Activated T-cell treated with anti-CD3 and anti-CD28 coated beads, Interleukin-2, amount 50 U/mL, for 72 hours (primary cell): ENCODE measurements at regions not wholly inside any gene's neighbourhood (a gene's known extent, or its start where the extent isn't known, plus 50 kb on each side); places are given as distances from the start of the nearest gene placed in this dataset.
"Not testable (repeated sequence)": the region's sequence is repeated elsewhere in the genome, so short reads cannot be mapped to it uniquely, and the experiment has no call there.

Source experiments
- ATAC-seq, 2 donors: fragments of 150-1000 bp; cut with Tn5 transposase; replicated peaks in 1 of 2; 2 replicates each; pipeline ENCODE4 v1.10.0; 2021; ENCODE audit warnings: moderate library complexity in 2 of 2, mild to moderate bottlenecking in 1 of 2
- DNase-seq, 2 donors: peaks; one replicate each; pipeline ENCODE4 v3.0.0; 2021 to 2022; ENCODE audit warnings: mixed read lengths in 1 of 2
- H3K27ac Mint-ChIP-seq: one replicate; pipeline ENCODE4 v1.8.0; 2022; ENCODE audit warnings: mild to moderate bottlenecking, moderate library complexity, mixed read lengths
- H3K27me3 Mint-ChIP-seq: one replicate; pipeline ENCODE4 v1.8.0; 2022; ENCODE audit warnings: low read depth, mixed read lengths
- H3K36me3 Mint-ChIP-seq, 2 donors: one replicate each; pipeline ENCODE4 v1.8.0; 2022; ENCODE audit warnings: mixed read lengths in 2 of 2, mild to moderate bottlenecking in 1 of 2; ENCODE audit not compliant: insufficient read depth in 2 of 2
- H3K4me1 Mint-ChIP-seq: one replicate; pipeline ENCODE4 v1.8.0; 2022; ENCODE audit warnings: low read depth, mixed read lengths
- H3K4me3 Mint-ChIP-seq, 2 donors: one replicate each; pipeline ENCODE4 v1.8.0; 2022; ENCODE audit warnings: mild to moderate bottlenecking in 2 of 2, mixed read lengths in 2 of 2, moderate library complexity in 2 of 2
- H3K9me3 Mint-ChIP-seq, 2 donors: one replicate each; pipeline ENCODE4 v1.8.0; 2022; ENCODE audit warnings: mixed read lengths in 2 of 2

GRCh38 chr6:164942271-164942670 lies 367.1 kb downstream of the C6orf118 start:
- Mint-ChIP-seq H3K4me1 (no peaks in the 10 kb centered on the region), H3K4me3 (no peak overlapping the region), H3K36me3 (no peaks in the 10 kb centered on the region), H3K9me3 (peaks cover 2 to 8% of the 10 kb centered on the region in 2 donors), H3K27ac (no peak overlapping the region), H3K27me3 (no peaks in the 10 kb centered on the region)
- DNase-seq (no peak), ATAC-seq (no peak)

DNA sequence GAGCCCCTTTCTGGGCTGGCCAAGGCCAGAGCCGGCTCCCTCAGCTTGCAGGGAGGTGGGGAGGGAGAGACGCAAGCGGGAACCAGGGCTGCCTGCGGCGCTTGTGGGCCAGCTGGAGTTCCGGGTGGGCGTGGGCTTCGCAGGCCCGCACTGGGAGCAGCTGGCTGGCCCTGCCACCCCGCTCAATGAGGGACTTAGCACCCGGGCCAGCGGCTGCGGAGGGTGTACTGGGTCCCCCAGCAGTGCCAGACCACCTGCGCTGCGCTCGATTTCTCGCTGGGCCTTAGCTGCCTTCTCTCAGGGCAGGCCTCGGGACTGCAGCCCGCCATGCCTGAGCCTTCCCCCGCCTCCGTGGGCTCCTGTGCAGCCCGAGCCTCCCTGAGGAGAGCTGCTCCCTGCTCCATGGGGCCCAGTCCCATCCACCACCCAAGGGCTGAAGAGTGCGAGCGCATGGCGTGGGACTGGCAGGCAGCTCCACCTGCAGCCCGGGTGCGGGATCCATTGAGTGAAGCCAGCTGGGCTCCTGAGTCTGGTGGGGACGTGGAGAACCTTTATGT lies 376.1 kb downstream of the C6orf118 start:
- H3K4me1 Mint-ChIP-seq, H3K27me3 Mint-ChIP-seq, H3K4me3 Mint-ChIP-seq, H3K27ac Mint-ChIP-seq, ATAC-seq, H3K9me3 Mint-ChIP-seq, DNase-seq, H3K36me3 Mint-ChIP-seq: not testable (repeated sequence)

GRCh38 chr6:164929408-164929977 lies 379.9 kb downstream of the C6orf118 start:
- no peak for DNase-seq
- H3K27me3 Mint-ChIP-seq: no peaks in the 10 kb centered on the region
- no peaks in the 10 kb centered on the region for H3K9me3 Mint-ChIP-seq
- no peaks in the 10 kb centered on the region for H3K4me1 Mint-ChIP-seq
- no peaks in the 10 kb centered on the region for H3K36me3 Mint-ChIP-seq
- H3K27ac Mint-ChIP-seq: no peak overlapping the region
- H3K4me3 Mint-ChIP-seq: no peak overlapping the region
- no peak for ATAC-seq

GRCh38 chr6:164928728-164929407 lies 380.5 kb downstream of the C6orf118 start:
- no peak for ATAC-seq
- no peak overlapping the region for H3K4me3 Mint-ChIP-seq

GRCh38 chr6:164928057-164928727 lies 381.2 kb downstream of the C6orf118 start:
- Mint-ChIP-seq H3K27ac (no peak overlapping the region), H3K36me3 (no peaks in the 10 kb centered on the region), H3K27me3 (no peaks in the 10 kb centered on the region), H3K4me1 (no peaks in the 10 kb centered on the region), H3K4me3 (no peak overlapping the region), H3K9me3 (no peaks in the 10 kb centered on the region)
- ATAC-seq (no peak), DNase-seq (no peak)

More at GRCh38 chr6:164928728-164929407, 380.5 kb downstream of the C6orf118 start:
- Mint-ChIP-seq H3K36me3 (no peaks in the 10 kb centered on the region), H3K27me3 (no peaks in the 10 kb centered on the region), H3K27ac (no peak overlapping the region), H3K9me3 (no peaks in the 10 kb centered on the region), H3K4me1 (no peaks in the 10 kb centered on the region)
- DNase-seq: no peak

- H3K36me3 Mint-ChIP-seq: no peaks in the 10 kb centered on the region
- DNase-seq (peak; percentile 46 to 69), ATAC-seq (peak; percentile 62 to 64)
- H3K4me1 Mint-ChIP-seq: no peaks in the 10 kb centered on the region
- no peaks in the 10 kb centered on the region for H3K9me3 Mint-ChIP-seq
- no peaks in the 10 kb centered on the region for H3K27me3 Mint-ChIP-seq
- H3K4me3 Mint-ChIP-seq: no peak overlapping the region
- no peak overlapping the region for H3K27ac Mint-ChIP-seq
These were observed 381.9 kb downstream of the C6orf118 start for GRCh38 chr6:164927288-164928056.

- Mint-ChIP-seq H3K27me3 (no peaks in the 10 kb centered on the region), H3K4me1 (no peaks in the 10 kb centered on the region), H3K4me3 (no peak overlapping the region), H3K27ac (no peak overlapping the region), H3K9me3 (no peaks in the 10 kb centered on the region), H3K36me3 (no peaks in the 10 kb centered on the region)
- no peak for ATAC-seq
- DNase-seq: no peak
These were observed 382.7 kb downstream of the C6orf118 start for GRCh38 chr6:164926686-164927085.

DNA sequence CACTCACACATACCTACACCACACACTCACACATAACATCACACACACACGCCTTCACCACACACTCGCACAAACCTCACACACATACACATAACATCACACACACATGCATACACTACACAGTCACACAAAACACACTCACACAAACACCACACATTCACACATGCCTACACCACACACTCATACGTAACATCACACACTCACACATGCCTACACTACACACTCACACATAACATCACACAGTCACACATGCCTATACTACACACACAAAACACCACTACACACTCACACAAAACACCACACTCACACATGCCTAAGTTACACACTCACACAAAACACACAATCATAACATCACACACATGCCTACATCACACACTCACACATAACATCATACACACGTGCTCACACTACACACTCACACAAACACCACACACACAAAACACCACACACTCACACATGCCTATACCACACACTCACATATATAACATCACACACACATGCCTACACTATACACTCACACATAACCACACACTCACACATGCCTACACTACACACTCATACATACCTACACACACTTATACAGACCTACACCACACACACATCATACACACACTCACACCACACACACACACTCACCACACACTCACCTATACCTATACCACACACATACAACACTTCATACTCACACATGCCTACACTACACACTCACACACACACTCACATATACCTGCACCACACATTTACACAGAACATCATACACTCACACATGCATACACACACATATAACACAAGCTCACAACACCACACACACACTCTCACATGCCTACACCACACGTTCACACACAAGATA lies 383.5 kb downstream of the C6orf118 start:
- H3K4me3 Mint-ChIP-seq: no peak overlapping the region
- no peaks in the 10 kb centered on the region for H3K4me1 Mint-ChIP-seq
- no peaks in the 10 kb centered on the region for H3K36me3 Mint-ChIP-seq
- no peak for ATAC-seq
- H3K9me3 Mint-ChIP-seq: no peaks in the 10 kb centered on the region
- no peak overlapping the region for H3K27ac Mint-ChIP-seq
- no peaks in the 10 kb centered on the region for H3K27me3 Mint-ChIP-seq
- DNase-seq: no peak

GRCh38 chr6:164924674-164925073 lies 384.7 kb downstream of the C6orf118 start:
- Mint-ChIP-seq H3K36me3 (no peaks in the 10 kb centered on the region), H3K4me1 (no peaks in the 10 kb centered on the region), H3K27me3 (no peaks in the 10 kb centered on the region), H3K9me3 (no peaks in the 10 kb centered on the region), H3K4me3 (no peak overlapping the region), H3K27ac (no peak overlapping the region)
- DNase-seq: no peak
- no peak for ATAC-seq

GRCh38 chr6:164917211-164917610 lies 392.2 kb downstream of the C6orf118 start:
- no peak for DNase-seq
- ATAC-seq: no peak
- H3K27me3 Mint-ChIP-seq: no peaks in the 10 kb centered on the region
- H3K4me1 Mint-ChIP-seq: no peaks in the 10 kb centered on the region
- no peaks in the 10 kb centered on the region for H3K36me3 Mint-ChIP-seq
- H3K4me3 Mint-ChIP-seq: no peak overlapping the region
- H3K27ac Mint-ChIP-seq: no peak overlapping the region
- H3K9me3 Mint-ChIP-seq: peaks cover 2 to 9% of the 10 kb centered on the region in 2 donors

DNA sequence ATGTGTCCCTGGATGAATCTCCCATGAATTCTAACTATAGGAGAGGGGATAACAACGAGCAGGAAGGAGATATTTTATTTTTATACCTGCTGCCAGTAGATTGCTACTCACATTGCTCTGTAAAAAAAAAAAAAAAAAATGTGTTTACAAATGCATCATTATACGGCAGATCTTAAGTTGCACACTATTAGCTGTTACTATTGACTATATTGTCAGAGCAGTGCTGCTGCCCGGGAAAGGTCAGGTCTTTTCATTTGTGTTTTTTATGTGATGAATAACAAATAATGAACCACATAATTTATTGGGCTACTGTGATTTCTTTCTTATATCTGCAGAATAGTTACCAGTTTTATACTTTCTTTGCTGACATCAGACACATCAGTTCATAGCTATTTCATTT lies 393.3 kb downstream of the C6orf118 start:
- no peak overlapping the region for H3K4me3 Mint-ChIP-seq
- H3K27me3 Mint-ChIP-seq: no peaks in the 10 kb centered on the region
- H3K36me3 Mint-ChIP-seq: no peaks in the 10 kb centered on the region
- H3K4me1 Mint-ChIP-seq: no peaks in the 10 kb centered on the region
- no peak for DNase-seq
- peaks cover 2 to 9% of the 10 kb centered on the region in 2 donors for H3K9me3 Mint-ChIP-seq
- no peak overlapping the region for H3K27ac Mint-ChIP-seq
- ATAC-seq: no peak

DNA sequence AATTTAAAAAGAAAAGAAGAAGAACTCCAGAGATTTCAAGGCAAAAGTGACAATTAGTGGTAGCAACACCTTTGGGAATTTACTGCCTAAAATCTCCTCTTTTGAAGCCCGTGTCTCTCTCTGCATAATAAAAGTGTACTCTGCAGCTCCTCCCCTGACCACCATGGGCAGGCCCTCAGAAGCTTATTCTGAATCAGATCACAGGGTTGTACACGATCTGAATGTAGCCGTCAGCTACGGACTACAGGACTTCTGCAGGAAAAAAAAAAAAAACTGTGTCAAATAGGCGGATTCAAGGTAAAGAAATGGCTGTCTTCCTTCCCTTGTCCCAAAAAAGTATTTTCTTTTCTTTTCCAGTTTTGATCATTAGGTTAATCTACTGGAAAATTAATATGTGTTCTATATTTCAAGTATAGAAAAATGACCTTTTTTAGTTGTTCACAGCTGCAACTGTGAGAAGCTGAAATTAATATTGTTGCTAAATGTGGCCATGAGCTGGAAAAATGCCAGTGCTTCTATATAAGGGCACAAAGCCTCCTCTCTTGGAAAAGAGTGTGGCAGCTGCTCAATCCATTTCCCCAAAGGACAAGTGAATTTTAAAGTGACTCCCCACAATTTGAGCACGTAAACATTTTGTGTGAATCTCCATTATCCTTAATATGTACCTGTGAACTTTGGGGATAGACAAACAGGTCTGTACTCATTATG lies 397.4 kb downstream of the C6orf118 start:
- no peaks in the 10 kb centered on the region for H3K36me3 Mint-ChIP-seq
- no peak overlapping the region for H3K4me3 Mint-ChIP-seq
- ATAC-seq: no peak
- peaks cover 0 to 4% of the 10 kb centered on the region in 2 donors for H3K9me3 Mint-ChIP-seq
- no peak for DNase-seq
- H3K27me3 Mint-ChIP-seq: no peaks in the 10 kb centered on the region
- H3K27ac Mint-ChIP-seq: no peak overlapping the region
- no peaks in the 10 kb centered on the region for H3K4me1 Mint-ChIP-seq
